ENCODE measurements at regions not wholly inside any gene's neighbourhood (a gene's known extent, or its start where the extent isn't known, plus 50 kb on each side); places are given as distances from the start of the nearest gene placed in this dataset.

GRCh38 chr1:29523136-29523535, 286.8 kb downstream of the PTPRU start:
- ATAC-seq, result no peak

- no peak for ATAC-seq
Observed at GRCh38 chr1:29521811-29522580, 285.7 kb downstream of the PTPRU start.

GRCh38 chr1:29521438-29521715, 285.1 kb downstream of the PTPRU start:
- no peak for ATAC-seq

GRCh38 chr1:29520571-29521437, 284.5 kb downstream of the PTPRU start:
- ATAC-seq, result no peak

DNA sequence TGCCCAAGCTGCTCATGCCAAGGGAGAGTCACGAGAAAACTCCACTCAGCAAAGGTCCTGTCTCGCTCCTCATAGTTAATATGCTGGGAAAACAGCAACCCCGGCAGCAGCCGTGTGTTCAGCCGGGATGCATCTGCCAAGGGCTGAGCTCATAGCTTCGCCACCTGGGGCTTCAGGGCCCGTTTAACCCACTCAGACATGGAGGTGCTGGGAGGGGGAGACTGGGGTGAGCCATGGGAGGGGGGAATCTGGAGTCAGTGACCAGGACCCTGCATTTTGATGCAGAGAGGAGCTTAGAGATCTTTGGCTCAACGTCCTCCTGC, 283.4 kb downstream of the PTPRU start:
- no peak for ATAC-seq

- ATAC-seq, result no peak
Observed at GRCh38 chr1:29519108-29519787, 282.9 kb downstream of the PTPRU start.

- ATAC-seq, result no peak
Observed at GRCh38 chr1:29518183-29518835, 282.0 kb downstream of the PTPRU start.

GRCh38 chr1:29517251-29518086, 281.1 kb downstream of the PTPRU start:
- no peak for ATAC-seq

- ATAC-seq, result no peak
Observed at GRCh38 chr1:29516063-29516820, 279.9 kb downstream of the PTPRU start.

GRCh38 chr1:29515170-29515955, 279.0 kb downstream of the PTPRU start:
- ATAC-seq, result no peak

GRCh38 chr1:29514361-29515169, 278.2 kb downstream of the PTPRU start:
- no peak for ATAC-seq

- no peak for ATAC-seq
Observed at GRCh38 chr1:29513357-29513756, 277.0 kb downstream of the PTPRU start.

DNA sequence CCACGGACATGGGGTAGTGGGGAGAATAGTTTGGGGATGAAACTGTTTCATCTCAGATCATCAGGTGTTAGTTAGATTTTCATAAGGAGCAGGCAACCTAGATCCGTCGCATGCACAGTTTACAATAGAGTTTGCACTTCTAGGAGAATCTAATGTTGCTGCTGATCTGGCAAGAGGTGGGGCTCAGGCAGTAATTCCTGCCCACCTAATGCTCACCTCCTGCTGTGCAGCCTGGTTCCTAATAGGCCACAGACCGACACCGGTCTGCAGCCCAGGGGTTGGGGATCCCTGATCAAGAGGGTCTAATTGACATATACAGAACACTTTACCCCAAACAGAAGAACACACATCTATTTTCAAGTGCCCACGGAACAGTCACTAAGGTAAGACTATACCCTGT, 275.1 kb downstream of the PTPRU start:
- no peak for ATAC-seq

DNA sequence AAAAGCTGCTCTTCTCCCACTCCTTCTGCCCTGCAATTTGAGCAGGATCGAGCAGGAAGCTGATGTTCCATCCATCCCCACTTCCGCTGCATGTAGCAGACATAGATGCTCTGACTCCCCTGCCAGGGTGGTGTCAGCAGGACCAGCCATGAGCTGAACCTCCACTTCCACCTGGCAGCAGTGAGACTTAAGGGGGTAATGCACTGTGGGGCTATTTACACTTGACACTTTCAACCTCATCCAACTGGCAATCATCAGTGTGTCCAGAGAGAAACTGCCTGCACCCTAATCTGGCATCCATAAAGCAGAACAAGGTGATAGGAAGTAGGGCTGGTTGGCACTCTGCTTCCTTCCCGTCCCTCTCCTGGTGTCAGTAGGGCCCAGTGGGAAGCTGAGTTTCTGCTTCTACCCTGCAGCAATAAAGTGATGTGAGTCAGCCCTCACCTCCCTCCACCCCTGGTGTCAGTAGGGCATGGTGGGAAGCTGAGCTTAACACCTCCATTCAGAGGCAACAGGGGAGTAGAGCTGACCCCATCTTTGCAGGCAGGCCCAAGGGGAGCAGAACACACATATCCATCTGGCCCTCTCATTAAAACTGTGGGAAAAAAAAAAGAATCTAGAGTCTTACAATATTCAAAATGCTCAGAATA, 272.3 kb downstream of the PTPRU start:
- no peak for ATAC-seq

GRCh38 chr1:29506678-29507225, 270.4 kb downstream of the PTPRU start:
- no peak for ATAC-seq

GRCh38 chr1:29505532-29506220, 269.4 kb downstream of the PTPRU start:
- no peak for ATAC-seq

DNA sequence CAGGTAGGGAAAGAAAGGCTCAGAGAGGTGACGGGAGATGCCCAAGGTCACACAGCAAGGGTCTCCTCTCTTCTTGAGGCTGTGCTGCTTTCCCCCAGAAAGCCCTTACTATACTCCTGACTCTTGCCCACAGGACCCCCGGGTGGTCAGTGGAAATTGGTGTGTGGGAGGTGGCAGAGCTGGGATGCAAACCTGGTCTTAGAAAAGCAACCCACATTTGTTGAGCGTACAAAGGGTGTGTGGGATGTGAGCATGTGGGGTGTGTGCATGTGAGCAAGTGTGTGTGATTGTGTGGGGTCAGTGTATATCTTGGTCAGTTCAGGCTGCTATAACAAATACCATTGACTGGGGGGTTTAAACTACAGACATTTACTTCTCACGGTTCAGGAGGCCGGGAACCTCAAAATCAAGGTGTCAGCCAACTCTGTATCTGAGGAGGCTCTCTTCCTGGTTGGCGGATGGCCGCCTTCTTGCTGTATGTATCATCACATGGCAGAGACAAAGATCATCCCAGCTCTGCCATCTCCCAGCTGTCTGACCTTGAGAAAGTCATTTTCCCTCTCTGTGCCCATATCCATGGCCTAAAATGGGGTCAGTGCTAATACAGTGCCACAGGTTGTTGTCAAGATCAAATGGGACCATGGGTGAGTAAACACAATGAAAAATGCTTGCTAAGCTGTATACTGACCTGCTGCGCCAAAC, 268.5 kb downstream of the PTPRU start:
- ATAC-seq, result no peak

DNA sequence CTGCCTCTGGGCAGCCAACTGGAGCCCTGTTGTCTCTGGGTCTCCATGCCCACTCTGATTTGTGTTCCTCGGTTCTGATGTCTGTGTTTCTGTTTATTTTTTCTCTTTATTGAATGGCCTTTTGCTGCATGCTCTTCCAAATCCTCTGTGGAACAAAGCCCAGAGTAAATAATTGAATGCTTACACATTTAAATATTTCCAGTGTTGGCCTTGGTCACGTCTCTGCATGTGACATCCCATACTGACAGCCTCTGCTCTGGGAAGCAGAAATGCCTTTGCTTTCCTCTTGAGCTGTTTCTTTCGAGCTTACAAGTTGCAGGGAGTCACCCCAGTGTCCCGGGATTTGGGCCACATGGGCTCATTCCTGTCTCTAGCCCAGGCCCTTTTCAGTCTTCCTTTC, 267.9 kb downstream of the PTPRU start:
- ATAC-seq, result no peak

Data from activated CD4-positive, CD25-positive, alpha-beta regulatory T cell treated with anti-CD3 and anti-CD28 coated beads, Interleukin-2, amount 50 U/mL, for 24 hours (primary cell).